HFFc6 (cell line): ENCODE measurements at regions not wholly inside any gene's neighbourhood (a gene's known extent, or its start where the extent isn't known, plus 50 kb on each side); places are given as distances from the start of the nearest gene placed in this dataset.

ENCODE experiments used
- DNase-seq: peaks from one replicate; pipeline ENCODE4 v3.0.0-alpha.2; 2018
- H3K27ac Mint-ChIP-seq: 2 replicates; pipeline ENCODE4 v1.8.0; 2020; ENCODE audit warnings: mild to moderate bottlenecking, mixed read lengths
- H3K27me3 Mint-ChIP-seq: 2 replicates; pipeline ENCODE4 v1.8.0; 2021; ENCODE audit warnings: mild to moderate bottlenecking, moderate library complexity, mixed read lengths; ENCODE audit not compliant: insufficient read depth
- H3K36me3 Mint-ChIP-seq: 2 replicates; pipeline ENCODE4 v1.8.0; 2021; ENCODE audit warnings: low read depth, mixed read lengths
- H3K4me1 Mint-ChIP-seq: 2 replicates; pipeline ENCODE4 v1.8.0; 2020; ENCODE audit warnings: low read depth, mixed read lengths
- H3K4me3 Mint-ChIP-seq: 2 replicates; pipeline ENCODE4 v1.8.0; 2020; ENCODE audit warnings: mild to moderate bottlenecking, moderate library complexity, mixed read lengths
- H3K9me3 Mint-ChIP-seq: 2 replicates; pipeline ENCODE4 v1.8.0; 2020; ENCODE audit warnings: mild to moderate bottlenecking, mixed read lengths
- TF ChIP-seq, protein P1 (sequence below): fragments of 200-600 bp; sonication (generic); IDR thresholded peaks from 2 replicates; pipeline ENCODE4 v1.5.0; 2021; ENCODE audit warnings: antibody characterized with exemption, mild to moderate bottlenecking

DNA sequence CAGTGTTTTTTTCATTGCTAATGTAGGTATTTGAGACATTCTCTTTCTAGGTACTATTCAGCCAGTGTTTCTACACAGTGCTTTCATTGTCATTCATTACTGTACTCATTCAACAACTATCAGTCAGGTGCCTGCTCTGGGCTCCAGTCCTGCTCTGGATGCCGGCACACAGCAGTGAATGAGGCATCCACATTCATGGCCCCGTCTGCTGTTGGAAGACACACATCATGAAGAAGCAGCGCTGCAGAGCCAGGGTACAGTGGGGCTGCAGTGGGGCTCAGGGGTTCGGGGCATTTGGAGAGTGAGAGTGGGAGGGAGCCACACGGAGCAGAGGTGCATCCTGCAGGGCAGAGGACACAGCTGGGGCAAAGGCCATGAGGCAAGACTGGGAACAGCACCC is 737.2 kb upstream of the RAB6C start:
- Mint-ChIP-seq H3K4me1 (no peaks in the 10 kb centered on the region), H3K4me3 (no peak overlapping the region), H3K9me3 (peaks cover 69% of the 10 kb centered on the region), H3K36me3 (no peaks in the 10 kb centered on the region), H3K27ac (no peak overlapping the region), H3K27me3 (peaks cover 3% of the 10 kb centered on the region)
- TF ChIP-seq, protein P1, sequence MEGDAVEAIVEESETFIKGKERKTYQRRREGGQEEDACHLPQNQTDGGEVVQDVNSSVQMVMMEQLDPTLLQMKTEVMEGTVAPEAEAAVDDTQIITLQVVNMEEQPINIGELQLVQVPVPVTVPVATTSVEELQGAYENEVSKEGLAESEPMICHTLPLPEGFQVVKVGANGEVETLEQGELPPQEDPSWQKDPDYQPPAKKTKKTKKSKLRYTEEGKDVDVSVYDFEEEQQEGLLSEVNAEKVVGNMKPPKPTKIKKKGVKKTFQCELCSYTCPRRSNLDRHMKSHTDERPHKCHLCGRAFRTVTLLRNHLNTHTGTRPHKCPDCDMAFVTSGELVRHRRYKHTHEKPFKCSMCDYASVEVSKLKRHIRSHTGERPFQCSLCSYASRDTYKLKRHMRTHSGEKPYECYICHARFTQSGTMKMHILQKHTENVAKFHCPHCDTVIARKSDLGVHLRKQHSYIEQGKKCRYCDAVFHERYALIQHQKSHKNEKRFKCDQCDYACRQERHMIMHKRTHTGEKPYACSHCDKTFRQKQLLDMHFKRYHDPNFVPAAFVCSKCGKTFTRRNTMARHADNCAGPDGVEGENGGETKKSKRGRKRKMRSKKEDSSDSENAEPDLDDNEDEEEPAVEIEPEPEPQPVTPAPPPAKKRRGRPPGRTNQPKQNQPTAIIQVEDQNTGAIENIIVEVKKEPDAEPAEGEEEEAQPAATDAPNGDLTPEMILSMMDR = no peak
- no peak for DNase-seq

DNA sequence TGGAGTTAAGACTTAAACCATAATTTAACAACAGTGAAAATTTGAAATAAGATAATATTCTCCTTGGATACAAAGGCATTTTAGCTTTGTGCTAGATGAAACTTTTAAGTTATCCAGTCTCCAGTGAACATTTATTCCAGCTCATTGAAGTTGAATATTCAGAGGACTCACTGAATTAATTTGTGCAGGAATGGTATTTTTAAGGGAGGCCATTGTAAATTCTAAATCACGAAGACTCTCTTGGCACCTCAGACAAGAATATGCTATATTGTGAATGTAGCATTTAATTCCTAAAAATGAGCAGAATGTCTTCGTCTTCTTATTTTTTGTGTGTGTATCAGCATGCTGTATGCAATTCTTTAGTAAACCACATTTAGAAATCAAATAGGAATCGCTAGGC is 731.7 kb upstream of the RAB6C start:
- Mint-ChIP-seq H3K4me3 (no peak overlapping the region), H3K27me3 (peaks cover 3% of the 10 kb centered on the region), H3K27ac (no peak overlapping the region), H3K36me3 (no peaks in the 10 kb centered on the region), H3K9me3 (peaks cover 60% of the 10 kb centered on the region), H3K4me1 (no peaks in the 10 kb centered on the region)
- TF ChIP-seq, protein P1 = no peak
- no peak for DNase-seq

DNA sequence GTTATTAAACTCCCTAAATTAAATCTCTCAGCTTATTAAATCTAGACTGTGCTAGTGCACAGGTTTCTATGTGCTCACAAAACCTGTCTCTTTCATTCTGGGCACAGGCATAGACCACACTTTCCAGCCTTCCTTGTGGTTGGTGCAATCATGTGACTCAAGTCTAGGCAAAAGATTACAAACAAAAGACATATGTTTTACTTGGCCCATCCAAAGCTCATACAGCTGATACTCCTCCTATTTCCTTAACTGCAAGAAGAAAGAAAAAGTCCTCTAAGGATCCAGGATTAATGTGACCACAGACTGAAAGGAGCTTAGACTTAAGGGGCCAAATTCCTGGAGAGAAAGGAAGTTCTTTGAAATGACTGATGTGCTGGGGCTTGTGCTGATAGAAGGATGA is 731.3 kb upstream of the RAB6C start:
- Mint-ChIP-seq H3K36me3 (no peaks in the 10 kb centered on the region), H3K27me3 (peaks cover 1% of the 10 kb centered on the region), H3K27ac (no peak overlapping the region), H3K4me3 (no peak overlapping the region), H3K4me1 (no peaks in the 10 kb centered on the region), H3K9me3 (peaks cover 58% of the 10 kb centered on the region)
- TF ChIP-seq, protein P1 = no peak
- no peak for DNase-seq

DNA sequence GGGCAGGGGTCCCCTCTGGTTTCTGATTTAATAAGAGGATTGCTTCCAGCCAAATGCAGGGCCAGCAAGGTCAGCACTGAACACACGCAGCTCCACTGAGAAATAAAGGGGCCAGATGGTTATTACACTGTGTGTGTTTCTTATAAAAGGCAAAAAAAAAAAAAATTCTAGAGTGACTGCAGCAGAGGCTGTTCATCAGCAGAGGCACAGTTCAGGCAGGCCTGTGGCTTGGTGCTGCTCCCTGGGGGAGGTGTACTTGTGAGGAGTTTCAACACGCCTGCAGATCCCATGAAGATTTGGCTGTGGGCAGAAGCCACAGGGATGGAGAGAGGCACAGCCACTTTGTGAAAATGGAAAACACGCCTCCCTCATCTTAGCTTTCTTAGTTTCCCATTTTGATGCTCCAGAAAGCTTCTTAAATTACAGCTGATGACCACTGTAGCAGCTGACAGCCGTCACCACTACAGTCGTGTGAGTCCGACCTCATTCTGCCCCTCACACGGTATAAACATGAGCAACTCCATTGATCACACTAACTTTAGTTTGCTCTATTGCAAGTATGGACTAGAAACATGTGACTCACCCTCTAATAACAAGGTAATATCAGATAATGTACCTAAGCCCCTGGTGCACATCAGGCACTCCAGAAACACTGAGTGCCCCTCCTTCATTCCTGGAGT is 726.5 kb upstream of the RAB6C start:
- H3K27ac Mint-ChIP-seq = no peak overlapping the region
- peaks cover 57% of the 10 kb centered on the region for H3K9me3 Mint-ChIP-seq
- DNase-seq = no peak
- no peak overlapping the region for H3K4me3 Mint-ChIP-seq
- peaks cover 5% of the 10 kb centered on the region; the same call in 1 of the 2 replicates for H3K36me3 Mint-ChIP-seq
- no peaks in the 10 kb centered on the region for H3K27me3 Mint-ChIP-seq
- TF ChIP-seq, protein P1 = no peak
- no peaks in the 10 kb centered on the region for H3K4me1 Mint-ChIP-seq

DNA sequence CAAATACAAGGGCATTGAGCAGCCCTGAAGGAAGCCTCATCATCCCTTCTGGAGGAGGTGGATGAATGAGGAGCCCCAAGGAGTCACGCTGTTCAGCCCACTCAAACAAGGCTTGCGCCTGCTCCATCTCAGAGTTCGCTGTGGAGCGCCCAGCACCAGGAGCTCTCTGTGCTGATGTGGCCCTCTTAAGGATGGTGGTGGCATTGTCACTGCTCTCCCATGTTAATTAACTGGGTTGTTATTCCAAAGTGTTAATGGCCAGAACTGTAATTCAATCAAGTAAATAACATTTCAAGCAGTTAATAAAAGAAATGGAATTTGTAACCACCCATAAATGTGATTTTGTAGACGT is 726.0 kb upstream of the RAB6C start:
- H3K4me3 Mint-ChIP-seq = no peak overlapping the region
- no peak overlapping the region for H3K27ac Mint-ChIP-seq
- H3K4me1 Mint-ChIP-seq = no peaks in the 10 kb centered on the region
- no peaks in the 10 kb centered on the region for H3K27me3 Mint-ChIP-seq
- H3K9me3 Mint-ChIP-seq = peaks cover 56% of the 10 kb centered on the region
- DNase-seq = no peak
- peaks cover 5% of the 10 kb centered on the region; the same call in 1 of the 2 replicates for H3K36me3 Mint-ChIP-seq
- TF ChIP-seq, protein P1 = no peak
